ENCODE measurements at regions not wholly inside any gene's neighbourhood (a gene's known extent, or its start where the extent isn't known, plus 50 kb on each side); places are given as distances from the start of the nearest gene placed in this dataset.

GRCh38 chr12:108390495-108391203, 51.5 kb upstream of the CMKLR1 start:
- FAIRE-seq: no peak
- ChIA-PET POLR2A (interaction anchor here (0.6 kb wide), 2 partner anchors 412 to 478 kb away, joined by 3 read pairs; no protein-coding TSS in a partner anchor), CTCF (ENCODE audit: low intra/inter-chr PET ratio) (no interaction called here)
- BruUV-seq (replicated peaks): no TSS peak
- in situ Hi-C loops (cut with MboI) (no loop called here), intact Hi-C loops (cut with micrococcal nuclease) (no loop called here)
- Histone ChIP-seq H3K9me3 (replicated peaks; ENCODE audit: control insufficient read depth, insufficient read depth, low read depth, low read length) (no peaks in the 10 kb centered on the region), H3K9me1 (ENCODE audit: control insufficient read depth, insufficient read depth, low read length) (no peaks in the 10 kb centered on the region), H3K27me3 (ENCODE audit: control insufficient read depth in 2 of 2, insufficient read depth in 2 of 2, low read length in 2 of 2) (peaks cover 0 to 12% of the 10 kb centered on the region in 2 experiments; a peak in 2 of 5 replicates), H3K9ac (ENCODE audit: insufficient read depth in 1 of 2, low read depth in 2 of 2, low read length in 2 of 2) (no peak overlapping the region), H2AFZ (ENCODE audit: low read depth, low read length) (no peak overlapping the region), H3K4me3 (no peak overlapping the region), H3K4me1 (replicated peaks in 1 of 2; ENCODE audit: control insufficient read depth in 2 of 2, insufficient read depth in 2 of 2, low read length in 2 of 2) (no peaks in the 10 kb centered on the region), H3K36me3 (ENCODE audit: control insufficient read depth, insufficient read depth, low read length) (no peaks in the 10 kb centered on the region), H3K79me2 (ENCODE audit: control insufficient read depth, insufficient read depth, low read length) (no peaks in the 10 kb centered on the region), H3K27ac (ENCODE audit: extremely low read depth, low read depth, low read length) (no peak overlapping the region), H3K4me2 (ENCODE audit: insufficient read depth, low read length) (no peak overlapping the region), H4K20me1 (replicated peaks; ENCODE audit: control insufficient read depth, insufficient read depth, low read length) (no peaks in the 10 kb centered on the region; the same call in 1 of the 2 replicates)
- ATAC-seq: no peak
- TF ChIP-seq ZFP36 (IDR thresholded peaks at IDR 0.05; ENCODE audit: low read depth, low read length, partially characterized antibody) (peak; percentile 92), TAF7 (tag; IDR thresholded peaks at IDR 0.05) (no peak)
- 1% methylated on average over 7 of the region's 7 CpGs for WGBS (ENCODE audit: insufficient coverage, low coverage, missing lambda C conversion rate)
- no peak for DNase-seq (ENCODE audit: extremely low read depth in 1 of 4, low spot score in 3 of 4)

- ChIA-PET CTCF (ENCODE audit: low intra/inter-chr PET ratio) (no interaction called here), POLR2A (no interaction called here)
- Histone ChIP-seq H3K36me3 (ENCODE audit: control insufficient read depth, insufficient read depth, low read length) (no peaks in the 10 kb centered on the region), H3K9ac (ENCODE audit: insufficient read depth in 1 of 2, low read depth in 2 of 2, low read length in 2 of 2) (no peak overlapping the region), H3K4me3 (no peak overlapping the region), H3K9me3 (replicated peaks; ENCODE audit: control insufficient read depth, insufficient read depth, low read depth, low read length) (no peaks in the 10 kb centered on the region), H3K27ac (ENCODE audit: extremely low read depth, low read depth, low read length) (no peak overlapping the region), H2AFZ (ENCODE audit: low read depth, low read length) (no peak overlapping the region), H3K27me3 (ENCODE audit: control insufficient read depth in 2 of 2, insufficient read depth in 2 of 2, low read length in 2 of 2) (peaks cover 0 to 12% of the 10 kb centered on the region in 2 experiments; a peak in 2 of 5 replicates), H3K4me2 (ENCODE audit: insufficient read depth, low read length) (no peak overlapping the region), H3K4me1 (replicated peaks in 1 of 2; ENCODE audit: control insufficient read depth in 2 of 2, insufficient read depth in 2 of 2, low read length in 2 of 2) (no peaks in the 10 kb centered on the region), H3K9me1 (ENCODE audit: control insufficient read depth, insufficient read depth, low read length) (no peaks in the 10 kb centered on the region), H3K79me2 (ENCODE audit: control insufficient read depth, insufficient read depth, low read length) (no peaks in the 10 kb centered on the region), H4K20me1 (replicated peaks; ENCODE audit: control insufficient read depth, insufficient read depth, low read length) (no peaks in the 10 kb centered on the region; the same call in 1 of the 2 replicates)
- DNase-seq (ENCODE audit: extremely low read depth in 1 of 4, low spot score in 3 of 4) (no peak), ATAC-seq (no peak), FAIRE-seq (no peak)
- in situ Hi-C loops (cut with MboI) (no loop called here), intact Hi-C loops (cut with micrococcal nuclease) (no loop called here)
- BruUV-seq (replicated peaks): no TSS peak
- TF ChIP-seq ZNF316 (IDR thresholded peaks at IDR 0.05) (peak; percentile 18; the same call in 1 of the 2 replicates), MTA2 (IDR thresholded peaks at IDR 0.05; ENCODE audit: low read depth) (0 out of 2 replicates have a peak, but pooled peaks have one; percentile 8), ZNF79 (CRISPR knock-in tag; IDR thresholded peaks at IDR 0.05; ENCODE audit: low read depth) (no peak), HDAC1 (IDR thresholded peaks at IDR 0.05) (peak in 1 of 2 experiments; percentile 52; a peak in 1 of 4 replicates), TSC22D4 (tag; IDR thresholded peaks at IDR 0.05) (peak; percentile 95), HMG20B (CRISPR knock-in tag; IDR thresholded peaks at IDR 0.05) (no peak), DACH1 (IDR thresholded peaks at IDR 0.05; ENCODE audit: partially characterized antibody) (peak; percentile 35), SMAD2 (IDR thresholded peaks at IDR 0.05; ENCODE audit: low read depth, low read length) (no peak)
- TF ChIP-seq, protein P1, sequence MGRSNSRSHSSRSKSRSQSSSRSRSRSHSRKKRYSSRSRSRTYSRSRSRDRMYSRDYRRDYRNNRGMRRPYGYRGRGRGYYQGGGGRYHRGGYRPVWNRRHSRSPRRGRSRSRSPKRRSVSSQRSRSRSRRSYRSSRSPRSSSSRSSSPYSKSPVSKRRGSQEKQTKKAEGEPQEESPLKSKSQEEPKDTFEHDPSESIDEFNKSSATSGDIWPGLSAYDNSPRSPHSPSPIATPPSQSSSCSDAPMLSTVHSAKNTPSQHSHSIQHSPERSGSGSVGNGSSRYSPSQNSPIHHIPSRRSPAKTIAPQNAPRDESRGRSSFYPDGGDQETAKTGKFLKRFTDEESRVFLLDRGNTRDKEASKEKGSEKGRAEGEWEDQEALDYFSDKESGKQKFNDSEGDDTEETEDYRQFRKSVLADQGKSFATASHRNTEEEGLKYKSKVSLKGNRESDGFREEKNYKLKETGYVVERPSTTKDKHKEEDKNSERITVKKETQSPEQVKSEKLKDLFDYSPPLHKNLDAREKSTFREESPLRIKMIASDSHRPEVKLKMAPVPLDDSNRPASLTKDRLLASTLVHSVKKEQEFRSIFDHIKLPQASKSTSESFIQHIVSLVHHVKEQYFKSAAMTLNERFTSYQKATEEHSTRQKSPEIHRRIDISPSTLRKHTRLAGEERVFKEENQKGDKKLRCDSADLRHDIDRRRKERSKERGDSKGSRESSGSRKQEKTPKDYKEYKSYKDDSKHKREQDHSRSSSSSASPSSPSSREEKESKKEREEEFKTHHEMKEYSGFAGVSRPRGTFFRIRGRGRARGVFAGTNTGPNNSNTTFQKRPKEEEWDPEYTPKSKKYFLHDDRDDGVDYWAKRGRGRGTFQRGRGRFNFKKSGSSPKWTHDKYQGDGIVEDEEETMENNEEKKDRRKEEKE (IDR thresholded peaks at IDR 0.05; ENCODE audit: borderline replicate concordance in 1 of 2, control insufficient read depth in 1 of 2, low read depth in 2 of 2, low read length in 1 of 2): 0 out of 4 replicates have a peak, but pooled peaks of 1 of the 2 experiments have one; percentile 49
- 0% methylated on average over 1 of the region's 1 CpG for WGBS (ENCODE audit: insufficient coverage, low coverage, missing lambda C conversion rate)
These were observed 50.4 kb upstream of the CMKLR1 start for GRCh38 chr12:108389544-108389943.

All from K562 (cell line).